ENCODE measurements at regions not wholly inside any gene's neighbourhood (a gene's known extent, or its start where the extent isn't known, plus 50 kb on each side); places are given as distances from the start of the nearest gene placed in this dataset.
"Not testable (repeated sequence)": the region's sequence is repeated elsewhere in the genome, so short reads cannot be mapped to it uniquely, and the experiment has no call there.

- TF ChIP-seq CTCF (IDR thresholded peaks at IDR 0.05; ENCODE audit: low read depth, low read length); EZH2phosphoT487 (IDR thresholded peaks at IDR 0.05; ENCODE audit: low read depth): not testable (repeated sequence)
Measured at GRCh38 chr2:91497129-91498064, 2805.9 kb downstream of the RPIA start.

Data from OCI-LY3 (cell line).